SU-DHL-6 (cell line): ENCODE measurements at regions not wholly inside any gene's neighbourhood (a gene's known extent, or its start where the extent isn't known, plus 50 kb on each side); places are given as distances from the start of the nearest gene placed in this dataset.

Source experiments
- H2AFZ ChIP-seq: fragments of 200-600 bp; sonication (generic); 2 replicates; pipeline ENCODE4 v1.6.1; 2014; ENCODE audit warnings: low read depth, mild to moderate bottlenecking, moderate library complexity, mixed read lengths, antibody characterized with exemption, low read length; ENCODE audit not compliant: severe bottlenecking
- H3F3A ChIP-seq: fragments of 200-600 bp; shearing (Covaris generic); 2 replicates; pipeline ENCODE4 v1.6.0; 2016; ENCODE audit warnings: antibody characterized with exemption, mild to moderate bottlenecking; ENCODE audit not compliant: insufficient read depth
- H3K27ac ChIP-seq: fragments of 200-600 bp; sonication (generic); 2 replicates; pipeline ENCODE4 v1.5.1; 2016; ENCODE audit warnings: low read depth, mild to moderate bottlenecking, low read length, moderate library complexity, mixed read lengths
- H3K27me3 ChIP-seq: fragments of 200-600 bp; sonication (generic), shearing (Covaris generic); 2 replicates; pipeline ENCODE4 v1.6.0; 2014; ENCODE audit warnings: mild to moderate bottlenecking, low read length
- H3K36me3 ChIP-seq: fragments of 200-600 bp; sonication (generic); 2 replicates; pipeline ENCODE4 v1.6.1; 2014; ENCODE audit warnings: mild to moderate bottlenecking, low read length, mixed read lengths
- H3K4me2 ChIP-seq: fragments of 300-600, 200-600 bp; shearing (Covaris generic), sonication (generic); 2 replicates; pipeline ENCODE4 v1.6.0; 2014; ENCODE audit warnings: low read length, low read depth, mild to moderate bottlenecking; ENCODE audit not compliant: poor library complexity, severe bottlenecking
- H3K4me3 ChIP-seq: fragments of 200-600 bp; sonication (generic); 2 replicates; pipeline ENCODE4 v1.5.1; 2014; ENCODE audit warnings: antibody characterized with exemption, low read length, mild to moderate bottlenecking, mixed read lengths; ENCODE audit not compliant: insufficient read depth, poor library complexity, severe bottlenecking
- H3K79me2 ChIP-seq: fragments of 200-600 bp; sonication (generic); 2 replicates; pipeline ENCODE4 v1.6.1; 2014; ENCODE audit warnings: mild to moderate bottlenecking, low read length, moderate library complexity; ENCODE audit not compliant: insufficient read depth
- H3K9ac ChIP-seq: fragments of 200-600 bp; sonication (generic); 2 replicates; pipeline ENCODE4 v1.7.0; 2014; ENCODE audit warnings: mild to moderate bottlenecking, low read length
- H3K9me2 ChIP-seq: fragments of 200-600 bp; sonication (generic); replicated peaks from 2 replicates; pipeline ENCODE4 v1.6.1; 2014; ENCODE audit warnings: low read length; ENCODE audit not compliant: insufficient read depth
- H3K9me3 ChIP-seq: fragments of 200-600 bp; sonication (generic); 2 replicates; pipeline ENCODE4 v1.6.1; 2014; ENCODE audit warnings: low read length, mixed read lengths; ENCODE audit not compliant: insufficient read depth
- H4K20me1 ChIP-seq: fragments of 200-600 bp; sonication (generic); 2 replicates; pipeline ENCODE4 v1.6.1; 2014; ENCODE audit warnings: low read depth, mild to moderate bottlenecking, antibody characterized with exemption, low read length, moderate library complexity, mixed read lengths
- EZH2phosphoT487 ChIP-seq: fragments of 200-600 bp; sonication (generic), shearing (Covaris generic); conservative IDR thresholded peaks from 2 replicates; pipeline ENCODE4 v1.6.1; 2018; ENCODE audit warnings: mild to moderate bottlenecking, antibody characterized with exemption, low read length, moderate library complexity, mixed read lengths
- TF ChIP-seq, protein P1 (sequence below): fragments of 200-600 bp; sonication (generic); IDR thresholded peaks from one replicate; pipeline ENCODE4 v1.5.1; 2017; ENCODE audit warnings: antibody characterized with exemption, mild to moderate bottlenecking, low read length, moderate library complexity; ENCODE audit not compliant: insufficient read depth, poor library complexity, severe bottlenecking

GRCh38 chr5:154654486-154655371 lies 100.4 kb upstream of the LARP1 start:
- H3K36me3 ChIP-seq, result no peaks in the 10 kb centered on the region
- no peak overlapping the region for H3K4me2 ChIP-seq
- no peaks in the 10 kb centered on the region for H3K9me2 ChIP-seq
- no peak overlapping the region for H2AFZ ChIP-seq
- no peak overlapping the region for H3K4me3 ChIP-seq
- H4K20me1 ChIP-seq, result no peaks in the 10 kb centered on the region
- H3F3A ChIP-seq, result no peaks in the 10 kb centered on the region
- no peaks in the 10 kb centered on the region for H3K9me3 ChIP-seq
- TF ChIP-seq EZH2phosphoT487, result no peak
- TF ChIP-seq, protein P1, sequence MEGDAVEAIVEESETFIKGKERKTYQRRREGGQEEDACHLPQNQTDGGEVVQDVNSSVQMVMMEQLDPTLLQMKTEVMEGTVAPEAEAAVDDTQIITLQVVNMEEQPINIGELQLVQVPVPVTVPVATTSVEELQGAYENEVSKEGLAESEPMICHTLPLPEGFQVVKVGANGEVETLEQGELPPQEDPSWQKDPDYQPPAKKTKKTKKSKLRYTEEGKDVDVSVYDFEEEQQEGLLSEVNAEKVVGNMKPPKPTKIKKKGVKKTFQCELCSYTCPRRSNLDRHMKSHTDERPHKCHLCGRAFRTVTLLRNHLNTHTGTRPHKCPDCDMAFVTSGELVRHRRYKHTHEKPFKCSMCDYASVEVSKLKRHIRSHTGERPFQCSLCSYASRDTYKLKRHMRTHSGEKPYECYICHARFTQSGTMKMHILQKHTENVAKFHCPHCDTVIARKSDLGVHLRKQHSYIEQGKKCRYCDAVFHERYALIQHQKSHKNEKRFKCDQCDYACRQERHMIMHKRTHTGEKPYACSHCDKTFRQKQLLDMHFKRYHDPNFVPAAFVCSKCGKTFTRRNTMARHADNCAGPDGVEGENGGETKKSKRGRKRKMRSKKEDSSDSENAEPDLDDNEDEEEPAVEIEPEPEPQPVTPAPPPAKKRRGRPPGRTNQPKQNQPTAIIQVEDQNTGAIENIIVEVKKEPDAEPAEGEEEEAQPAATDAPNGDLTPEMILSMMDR, result no peak
- H3K9ac ChIP-seq, result no peak overlapping the region
- H3K79me2 ChIP-seq, result no peaks in the 10 kb centered on the region
- H3K27me3 ChIP-seq, result no peaks in the 10 kb centered on the region
- no peak overlapping the region for H3K27ac ChIP-seq

GRCh38 chr5:154653764-154654485 lies 101.3 kb upstream of the LARP1 start:
- H3K9me3 ChIP-seq, result no peaks in the 10 kb centered on the region
- H3K79me2 ChIP-seq, result no peaks in the 10 kb centered on the region
- no peak overlapping the region for H3K4me2 ChIP-seq
- no peaks in the 10 kb centered on the region for H3K9me2 ChIP-seq
- no peaks in the 10 kb centered on the region for H3K27me3 ChIP-seq
- H4K20me1 ChIP-seq, result no peaks in the 10 kb centered on the region
- no peak overlapping the region for H2AFZ ChIP-seq
- no peaks in the 10 kb centered on the region for H3K36me3 ChIP-seq
- no peak overlapping the region for H3K27ac ChIP-seq
- TF ChIP-seq EZH2phosphoT487, result no peak
- TF ChIP-seq, protein P1, result no peak
- no peak overlapping the region for H3K4me3 ChIP-seq
- no peaks in the 10 kb centered on the region for H3F3A ChIP-seq
- no peak overlapping the region for H3K9ac ChIP-seq

GRCh38 chr5:154653418-154653763 lies 101.8 kb upstream of the LARP1 start:
- no peaks in the 10 kb centered on the region for H4K20me1 ChIP-seq
- no peak overlapping the region for H2AFZ ChIP-seq
- H3K9me2 ChIP-seq, result no peaks in the 10 kb centered on the region
- no peak overlapping the region for H3K4me3 ChIP-seq
- H3K4me2 ChIP-seq, result no peak overlapping the region
- H3K36me3 ChIP-seq, result no peaks in the 10 kb centered on the region
- H3K9me3 ChIP-seq, result no peaks in the 10 kb centered on the region
- no peaks in the 10 kb centered on the region for H3F3A ChIP-seq
- no peaks in the 10 kb centered on the region for H3K79me2 ChIP-seq
- no peaks in the 10 kb centered on the region for H3K27me3 ChIP-seq
- H3K9ac ChIP-seq, result no peak overlapping the region
- no peak overlapping the region for H3K27ac ChIP-seq
- TF ChIP-seq, protein P1, result no peak
